Superior temporal gyrus (tissue), 1 donor: ENCODE measurements at regions not wholly inside any gene's neighbourhood (a gene's known extent, or its start where the extent isn't known, plus 50 kb on each side); places are given as distances from the start of the nearest gene placed in this dataset.

Experiments used
- DNase-seq: peaks from one replicate; pipeline ENCODE4 v3.0.0-alpha.2; 2016; ENCODE audit errors: extremely low spot score

- DNase-seq = peak; percentile 62
These were observed 152.3 kb downstream of the SNX7 start for GRCh38 chr1:98813738-98814309.

- no peak for DNase-seq
These were observed 156.3 kb downstream of the SNX7 start for GRCh38 chr1:98817821-98818220.

- DNase-seq = no peak
These were observed 159.9 kb downstream of the SNX7 start for GRCh38 chr1:98821379-98821778.

GRCh38 chr1:98824736-98825135, 163.2 kb downstream of the SNX7 start:
- DNase-seq = no peak

- no peak for DNase-seq
These were observed 165.5 kb downstream of the SNX7 start for GRCh38 chr1:98827041-98827440.

- no peak for DNase-seq
These were observed 164.8 kb downstream of the PLPPR5 start for GRCh38 chr1:98839840-98840239.
